ENCODE measurements at regions not wholly inside any gene's neighbourhood (a gene's known extent, or its start where the extent isn't known, plus 50 kb on each side); places are given as distances from the start of the nearest gene placed in this dataset.

DNA sequence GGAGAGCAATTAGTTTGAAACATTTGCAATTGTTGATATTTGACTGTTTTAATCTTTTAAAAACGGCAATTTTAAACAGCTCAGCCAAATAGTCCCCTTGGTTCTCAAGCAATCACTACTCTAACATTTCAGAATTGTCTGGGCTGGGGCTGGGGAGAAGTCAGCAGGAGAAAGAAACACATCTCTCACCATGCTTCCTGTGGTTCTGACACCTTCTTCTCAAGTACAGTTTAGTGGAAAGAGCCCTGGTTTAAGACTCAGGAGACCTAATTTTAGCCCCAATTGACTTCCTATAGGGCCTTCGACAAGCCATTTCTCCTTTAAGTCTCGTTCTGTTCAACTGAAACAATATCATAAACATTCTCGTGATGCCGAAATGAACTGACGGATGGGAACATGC lies 168.4 kb upstream of the CDYL start:
- no peak for TF ChIP-seq ARHGAP35 (IDR thresholded peaks at IDR 0.05; ENCODE audit: partially characterized antibody)
- no peak for TF ChIP-seq JUND (IDR thresholded peaks at IDR 0.05; ENCODE audit: borderline replicate concordance, low read depth, low read length)
- no peak for TF ChIP-seq JUND (tag; IDR thresholded peaks at IDR 0.05; ENCODE audit: borderline replicate concordance, low read depth, low read length)
- no peak for TF ChIP-seq HNRNPK (IDR thresholded peaks at IDR 0.05; ENCODE audit: low read depth, low read length, poor library complexity, severe bottlenecking)
- TF ChIP-seq, protein P1, sequence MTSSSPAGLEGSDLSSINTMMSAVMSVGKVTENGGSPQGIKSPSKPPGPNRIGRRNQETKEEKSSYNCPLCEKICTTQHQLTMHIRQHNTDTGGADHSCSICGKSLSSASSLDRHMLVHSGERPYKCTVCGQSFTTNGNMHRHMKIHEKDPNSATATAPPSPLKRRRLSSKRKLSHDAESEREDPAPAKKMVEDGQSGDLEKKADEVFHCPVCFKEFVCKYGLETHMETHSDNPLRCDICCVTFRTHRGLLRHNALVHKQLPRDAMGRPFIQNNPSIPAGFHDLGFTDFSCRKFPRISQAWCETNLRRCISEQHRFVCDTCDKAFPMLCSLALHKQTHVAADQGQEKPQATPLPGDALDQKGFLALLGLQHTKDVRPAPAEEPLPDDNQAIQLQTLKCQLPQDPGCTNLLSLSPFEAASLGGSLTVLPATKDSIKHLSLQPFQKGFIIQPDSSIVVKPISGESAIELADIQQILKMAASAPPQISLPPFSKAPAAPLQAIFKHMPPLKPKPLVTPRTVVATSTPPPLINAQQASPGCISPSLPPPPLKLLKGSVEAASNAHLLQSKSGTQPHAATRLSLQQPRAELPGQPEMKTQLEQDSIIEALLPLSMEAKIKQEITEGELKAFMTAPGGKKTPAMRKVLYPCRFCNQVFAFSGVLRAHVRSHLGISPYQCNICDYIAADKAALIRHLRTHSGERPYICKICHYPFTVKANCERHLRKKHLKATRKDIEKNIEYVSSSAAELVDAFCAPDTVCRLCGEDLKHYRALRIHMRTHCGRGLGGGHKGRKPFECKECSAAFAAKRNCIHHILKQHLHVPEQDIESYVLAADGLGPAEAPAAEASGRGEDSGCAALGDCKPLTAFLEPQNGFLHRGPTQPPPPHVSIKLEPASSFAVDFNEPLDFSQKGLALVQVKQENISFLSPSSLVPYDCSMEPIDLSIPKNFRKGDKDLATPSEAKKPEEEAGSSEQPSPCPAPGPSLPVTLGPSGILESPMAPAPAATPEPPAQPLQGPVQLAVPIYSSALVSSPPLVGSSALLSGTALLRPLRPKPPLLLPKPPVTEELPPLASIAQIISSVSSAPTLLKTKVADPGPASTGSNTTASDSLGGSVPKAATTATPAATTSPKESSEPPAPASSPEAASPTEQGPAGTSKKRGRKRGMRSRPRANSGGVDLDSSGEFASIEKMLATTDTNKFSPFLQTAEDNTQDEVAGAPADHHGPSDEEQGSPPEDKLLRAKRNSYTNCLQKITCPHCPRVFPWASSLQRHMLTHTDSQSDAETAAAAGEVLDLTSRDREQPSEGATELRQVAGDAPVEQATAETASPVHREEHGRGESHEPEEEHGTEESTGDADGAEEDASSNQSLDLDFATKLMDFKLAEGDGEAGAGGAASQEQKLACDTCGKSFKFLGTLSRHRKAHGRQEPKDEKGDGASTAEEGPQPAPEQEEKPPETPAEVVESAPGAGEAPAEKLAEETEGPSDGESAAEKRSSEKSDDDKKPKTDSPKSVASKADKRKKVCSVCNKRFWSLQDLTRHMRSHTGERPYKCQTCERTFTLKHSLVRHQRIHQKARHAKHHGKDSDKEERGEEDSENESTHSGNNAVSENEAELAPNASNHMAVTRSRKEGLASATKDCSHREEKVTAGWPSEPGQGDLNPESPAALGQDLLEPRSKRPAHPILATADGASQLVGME (CRISPR knock-in tag; IDR thresholded peaks at IDR 0.05), result no peak
- TF ChIP-seq NUFIP1 (IDR thresholded peaks at IDR 0.05; ENCODE audit: partially characterized antibody), result no peak
- no peak for TF ChIP-seq RUNX1 (IDR thresholded peaks at IDR 0.05; ENCODE audit: low read depth)
- TF ChIP-seq TEAD2 (tag; IDR thresholded peaks at IDR 0.05), result no peak
- TF ChIP-seq MAFK (IDR thresholded peaks at IDR 0.05; ENCODE audit: low read length), result no peak
- no peak for TF ChIP-seq CREB3L1 (IDR thresholded peaks at IDR 0.05; ENCODE audit: borderline replicate concordance, low read depth)
- no peak for TF ChIP-seq ZBTB8A (IDR thresholded peaks at IDR 0.05; ENCODE audit: partially characterized antibody)
- TF ChIP-seq RCOR1 (IDR thresholded peaks at IDR 0.05; ENCODE audit: borderline replicate concordance in 1 of 2, low read depth in 2 of 2, low read length in 2 of 2), result no peak
- DNase-seq (ENCODE audit: extremely low read depth in 1 of 4, low spot score in 3 of 4), result no peak
- Histone ChIP-seq H3K9me1 (ENCODE audit: control insufficient read depth, insufficient read depth, low read length) (no peaks in the 10 kb centered on the region), H4K20me1 (replicated peaks; ENCODE audit: control insufficient read depth, insufficient read depth, low read length) (no peaks in the 10 kb centered on the region; the same call in 1 of the 2 replicates), H3K36me3 (ENCODE audit: control insufficient read depth, insufficient read depth, low read length) (no peaks in the 10 kb centered on the region), H2AFZ (ENCODE audit: low read depth, low read length) (no peak overlapping the region), H3K4me3 (no peak overlapping the region), H3K79me2 (ENCODE audit: control insufficient read depth, insufficient read depth, low read length) (no peaks in the 10 kb centered on the region), H3K27ac (ENCODE audit: extremely low read depth, low read depth, low read length) (no peak overlapping the region), H3K9ac (ENCODE audit: insufficient read depth in 1 of 2, low read depth in 2 of 2, low read length in 2 of 2) (no peak overlapping the region), H3K9me3 (replicated peaks; ENCODE audit: control insufficient read depth, insufficient read depth, low read depth, low read length) (no peaks in the 10 kb centered on the region), H3K4me2 (ENCODE audit: insufficient read depth, low read length) (no peak overlapping the region), H3K27me3 (ENCODE audit: control insufficient read depth in 2 of 2, insufficient read depth in 2 of 2, low read length in 2 of 2) (peaks cover 34 to 41% of the 10 kb centered on the region in 2 experiments; a peak in 4 of 5 replicates), H3K4me1 (replicated peaks in 1 of 2; ENCODE audit: control insufficient read depth in 2 of 2, insufficient read depth in 2 of 2, low read length in 2 of 2) (peaks cover 3 to 14% of the 10 kb centered on the region in 2 experiments; a peak in 4 of 5 replicates)
- intact Hi-C loops (cut with micrococcal nuclease) (no loop called here), in situ Hi-C loops (cut with MboI) (no loop called here)
- no TSS peak for BruUV-seq (replicated peaks)
- CTCF ChIA-PET (ENCODE audit: low intra/inter-chr PET ratio), result no interaction called here
- no peak for FAIRE-seq
- no peak for ATAC-seq
- 20% methylated on average over 6 of the region's 6 CpGs for WGBS (ENCODE audit: insufficient coverage, low coverage, missing lambda C conversion rate)
- POLR2A ChIA-PET, result interaction anchor here (1.3 kb wide), 1 partner anchor 25 kb away, joined by 3 read pairs; no protein-coding TSS in a partner anchor

All from K562 (cell line).